ENCODE measurements at regions not wholly inside any gene's neighbourhood (a gene's known extent, or its start where the extent isn't known, plus 50 kb on each side); places are given as distances from the start of the nearest gene placed in this dataset.

DNA sequence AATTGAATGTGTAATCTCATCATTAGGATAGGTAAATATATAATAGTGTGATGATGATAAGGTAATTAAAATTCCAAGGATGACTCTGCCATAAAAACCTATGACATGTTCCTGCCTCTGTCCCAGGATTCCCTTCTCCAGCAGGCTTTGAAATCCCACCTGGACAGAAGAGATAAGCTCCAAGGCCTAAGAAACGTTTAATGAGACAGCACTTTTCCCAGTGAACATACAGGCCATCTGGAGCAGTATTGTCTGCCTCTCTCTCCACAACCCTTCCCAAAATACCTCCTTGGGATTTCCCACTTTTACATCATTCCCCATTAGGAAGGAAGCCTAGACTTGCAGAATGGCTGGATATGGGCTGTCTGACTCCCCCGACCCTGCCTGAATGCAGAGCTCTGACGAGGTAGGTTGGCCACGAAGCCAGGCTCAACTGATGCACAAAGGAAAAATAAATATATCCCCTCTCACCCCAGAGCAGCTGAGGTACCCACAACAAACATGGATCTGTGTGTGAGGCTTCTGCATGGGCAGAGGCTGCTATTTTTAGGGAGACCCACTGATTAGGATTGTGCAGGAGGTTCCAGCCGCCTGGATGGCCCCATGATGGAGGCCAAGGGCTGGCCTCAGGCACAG is 71.0 kb downstream of the TMPRSS5 start (continued):
- TF ChIP-seq YBX1 (IDR thresholded peaks at IDR 0.05) (no peak), FOXA3 (CRISPR knock-in tag; conservative IDR thresholded peaks at IDR 0.05 in 1 of 2, IDR thresholded peaks at IDR 0.05 in 1 of 2) (no peak), ZSCAN29 (IDR thresholded peaks at IDR 0.05) (no peak), RBM22 (IDR thresholded peaks at IDR 0.05; ENCODE audit: low read depth, low read length, poor library complexity, severe bottlenecking) (no peak), ZNF407 (IDR thresholded peaks at IDR 0.05; ENCODE audit: low read depth) (no peak), CEBPZ (IDR thresholded peaks at IDR 0.05; ENCODE audit: borderline replicate concordance, low read depth, low read length) (no peak), MCM3 (IDR thresholded peaks at IDR 0.05) (no peak), DPF2 (IDR thresholded peaks at IDR 0.05) (peak; percentile 95), ZNF609 (CRISPR knock-in tag; IDR thresholded peaks at IDR 0.05; ENCODE audit: borderline replicate concordance) (no peak)

Measured in K562 (cell line).